Ishikawa (cell line): ENCODE measurements at regions not wholly inside any gene's neighbourhood (a gene's known extent, or its start where the extent isn't known, plus 50 kb on each side); places are given as distances from the start of the nearest gene placed in this dataset.

Source experiments
- CEBPB ChIP-seq: IDR thresholded peaks from 2 replicates; pipeline ENCODE4 v1.6.1; 2012
- CREB1 ChIP-seq: IDR thresholded peaks from 2 replicates; pipeline ENCODE4 v1.6.1; 2012; ENCODE audit warnings: low read depth
- EGR1 ChIP-seq: IDR thresholded peaks from 2 replicates; pipeline ENCODE4 v1.6.1; 2012
- EP300 ChIP-seq: IDR thresholded peaks from 2 replicates; pipeline ENCODE4 v1.6.1; 2012; ENCODE audit warnings: borderline replicate concordance
- FOXM1 ChIP-seq: IDR thresholded peaks from 2 replicates; pipeline ENCODE4 v1.6.1; 2012; ENCODE audit warnings: low read depth, borderline replicate concordance
- NFIC ChIP-seq: IDR thresholded peaks from 2 replicates; pipeline ENCODE4 v1.6.1; 2012
- RAD21 ChIP-seq: IDR thresholded peaks from 2 replicates; pipeline ENCODE4 v1.6.1; 2012; ENCODE audit warnings: low read depth
- TAF1 ChIP-seq: IDR thresholded peaks from 2 replicates; pipeline ENCODE4 v1.6.1; 2012; ENCODE audit warnings: low read depth, mild to moderate bottlenecking
- TCF12 ChIP-seq: IDR thresholded peaks from 2 replicates; pipeline ENCODE4 v1.6.1; 2012; ENCODE audit warnings: low read depth
- TEAD4 ChIP-seq: IDR thresholded peaks from 2 replicates; pipeline ENCODE4 v1.6.1; 2012
- USF1 ChIP-seq: IDR thresholded peaks from 2 replicates; pipeline ENCODE4 v1.6.1; 2012
- YY1 ChIP-seq: IDR thresholded peaks from 2 replicates; pipeline ENCODE4 v1.6.1; 2012; ENCODE audit warnings: low read depth
- ZBTB7A ChIP-seq: IDR thresholded peaks from 2 replicates; pipeline ENCODE4 v1.6.1; 2012; ENCODE audit warnings: low read depth
- TF ChIP-seq, protein P1 (sequence below): IDR thresholded peaks from 2 replicates; pipeline ENCODE4 v1.6.1; 2012; ENCODE audit warnings: low read depth, mild to moderate bottlenecking
- TF ChIP-seq, protein P2 (sequence below): IDR thresholded peaks from 2 replicates; pipeline ENCODE4 v1.6.1; 2012

- TF ChIP-seq TCF12, result no peak
- TF ChIP-seq RAD21, result no peak
- TF ChIP-seq TEAD4, result no peak
- no peak for TF ChIP-seq NFIC
- no peak for TF ChIP-seq USF1
- no peak for TF ChIP-seq CREB1
- TF ChIP-seq FOXM1, result no peak
- no peak for TF ChIP-seq EGR1
- no peak for TF ChIP-seq EP300
- TF ChIP-seq CEBPB, result no peak
- no peak for TF ChIP-seq TAF1
- TF ChIP-seq ZBTB7A, result no peak
- TF ChIP-seq, protein P1, sequence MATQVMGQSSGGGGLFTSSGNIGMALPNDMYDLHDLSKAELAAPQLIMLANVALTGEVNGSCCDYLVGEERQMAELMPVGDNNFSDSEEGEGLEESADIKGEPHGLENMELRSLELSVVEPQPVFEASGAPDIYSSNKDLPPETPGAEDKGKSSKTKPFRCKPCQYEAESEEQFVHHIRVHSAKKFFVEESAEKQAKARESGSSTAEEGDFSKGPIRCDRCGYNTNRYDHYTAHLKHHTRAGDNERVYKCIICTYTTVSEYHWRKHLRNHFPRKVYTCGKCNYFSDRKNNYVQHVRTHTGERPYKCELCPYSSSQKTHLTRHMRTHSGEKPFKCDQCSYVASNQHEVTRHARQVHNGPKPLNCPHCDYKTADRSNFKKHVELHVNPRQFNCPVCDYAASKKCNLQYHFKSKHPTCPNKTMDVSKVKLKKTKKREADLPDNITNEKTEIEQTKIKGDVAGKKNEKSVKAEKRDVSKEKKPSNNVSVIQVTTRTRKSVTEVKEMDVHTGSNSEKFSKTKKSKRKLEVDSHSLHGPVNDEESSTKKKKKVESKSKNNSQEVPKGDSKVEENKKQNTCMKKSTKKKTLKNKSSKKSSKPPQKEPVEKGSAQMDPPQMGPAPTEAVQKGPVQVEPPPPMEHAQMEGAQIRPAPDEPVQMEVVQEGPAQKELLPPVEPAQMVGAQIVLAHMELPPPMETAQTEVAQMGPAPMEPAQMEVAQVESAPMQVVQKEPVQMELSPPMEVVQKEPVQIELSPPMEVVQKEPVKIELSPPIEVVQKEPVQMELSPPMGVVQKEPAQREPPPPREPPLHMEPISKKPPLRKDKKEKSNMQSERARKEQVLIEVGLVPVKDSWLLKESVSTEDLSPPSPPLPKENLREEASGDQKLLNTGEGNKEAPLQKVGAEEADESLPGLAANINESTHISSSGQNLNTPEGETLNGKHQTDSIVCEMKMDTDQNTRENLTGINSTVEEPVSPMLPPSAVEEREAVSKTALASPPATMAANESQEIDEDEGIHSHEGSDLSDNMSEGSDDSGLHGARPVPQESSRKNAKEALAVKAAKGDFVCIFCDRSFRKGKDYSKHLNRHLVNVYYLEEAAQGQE, result no peak
Observed at GRCh38 chr2:64233376-64233922, 89.2 kb upstream of the PELI1 start.

GRCh38 chr2:64234150-64234549 is 89.9 kb upstream of the PELI1 start:
- no peak for TF ChIP-seq RAD21
- TF ChIP-seq FOXM1, result no peak
- TF ChIP-seq, protein P2, sequence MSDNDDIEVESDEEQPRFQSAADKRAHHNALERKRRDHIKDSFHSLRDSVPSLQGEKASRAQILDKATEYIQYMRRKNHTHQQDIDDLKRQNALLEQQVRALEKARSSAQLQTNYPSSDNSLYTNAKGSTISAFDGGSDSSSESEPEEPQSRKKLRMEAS, result no peak
- no peak for TF ChIP-seq TCF12
- TF ChIP-seq USF1, result no peak
- TF ChIP-seq NFIC, result no peak
- no peak for TF ChIP-seq EGR1
- no peak for TF ChIP-seq TAF1
- TF ChIP-seq TEAD4, result no peak
- no peak for TF ChIP-seq CEBPB
- TF ChIP-seq ZBTB7A, result no peak
- TF ChIP-seq, protein P1, result no peak
- no peak for TF ChIP-seq EP300
- no peak for TF ChIP-seq YY1
- no peak for TF ChIP-seq CREB1

GRCh38 chr2:64234785-64235184 is 90.6 kb upstream of the PELI1 start:
- TF ChIP-seq CREB1 (no peak), NFIC (no peak), EGR1 (no peak), CEBPB (no peak), RAD21 (no peak), TEAD4 (no peak), USF1 (no peak), TAF1 (no peak), ZBTB7A (no peak), FOXM1 (no peak), TCF12 (no peak), YY1 (no peak)
- TF ChIP-seq, protein P1, result no peak
- TF ChIP-seq, protein P2, result no peak

GRCh38 chr2:64237266-64237665 is 93.0 kb upstream of the PELI1 start:
- no peak for TF ChIP-seq EGR1
- no peak for TF ChIP-seq TEAD4
- no peak for TF ChIP-seq TAF1
- TF ChIP-seq, protein P1, result no peak
- TF ChIP-seq USF1, result no peak
- TF ChIP-seq RAD21, result no peak
- no peak for TF ChIP-seq CREB1
- no peak for TF ChIP-seq CEBPB
- TF ChIP-seq TCF12, result no peak
- no peak for TF ChIP-seq EP300
- TF ChIP-seq, protein P2, result no peak
- no peak for TF ChIP-seq FOXM1
- no peak for TF ChIP-seq NFIC
- no peak for TF ChIP-seq ZBTB7A
- no peak for TF ChIP-seq YY1
